GM21447 (cell line): ENCODE measurements at regions not wholly inside any gene's neighbourhood (a gene's known extent, or its start where the extent isn't known, plus 50 kb on each side); places are given as distances from the start of the nearest gene placed in this dataset.

Experiments
- ATAC-seq: cut with Tn5 transposase; IDR thresholded peaks from one replicate; pipeline ENCODE4 v1.9.1; 2021; ENCODE audit not compliant: unreplicated experiment

DNA sequence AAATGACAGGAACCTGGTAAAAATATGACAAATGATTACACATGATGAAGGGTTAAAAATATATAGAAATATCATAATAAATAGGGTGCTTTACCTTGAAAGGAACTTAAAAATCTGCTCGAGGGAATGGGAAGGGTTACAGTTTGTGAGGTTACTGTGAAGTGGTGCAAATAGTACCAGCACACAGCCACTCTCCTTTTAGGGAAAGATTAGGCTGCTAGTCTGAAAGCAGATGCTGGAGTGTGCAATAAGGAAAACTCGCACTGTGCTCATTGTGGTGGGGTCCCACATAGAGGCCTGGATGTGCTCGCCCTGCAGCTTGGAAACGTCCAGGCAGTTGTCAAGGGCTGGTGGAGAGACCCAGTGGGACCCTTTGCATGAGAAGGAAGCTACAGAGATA, 145.9 kb upstream of the TBX20 start:
- ATAC-seq = no peak

DNA sequence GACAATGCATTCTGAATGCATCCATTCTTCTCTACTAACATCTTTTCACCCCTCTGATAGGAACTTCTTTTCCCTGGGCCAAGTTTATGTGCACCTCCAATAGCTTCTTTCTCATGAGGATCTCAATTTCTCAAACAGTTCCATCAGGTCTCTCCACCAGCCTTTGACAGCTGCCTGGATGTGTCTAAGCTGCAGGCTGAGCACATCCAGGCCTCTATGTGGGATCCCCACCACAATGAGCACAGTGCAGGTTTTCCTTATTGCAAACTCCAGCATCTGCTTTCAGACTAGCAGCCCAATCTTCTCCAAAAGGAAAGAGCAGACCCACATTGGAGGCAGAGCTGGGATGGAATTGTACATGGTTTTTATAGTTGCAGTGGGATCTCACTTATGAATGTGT, 145.3 kb upstream of the TBX20 start:
- no peak for ATAC-seq

DNA sequence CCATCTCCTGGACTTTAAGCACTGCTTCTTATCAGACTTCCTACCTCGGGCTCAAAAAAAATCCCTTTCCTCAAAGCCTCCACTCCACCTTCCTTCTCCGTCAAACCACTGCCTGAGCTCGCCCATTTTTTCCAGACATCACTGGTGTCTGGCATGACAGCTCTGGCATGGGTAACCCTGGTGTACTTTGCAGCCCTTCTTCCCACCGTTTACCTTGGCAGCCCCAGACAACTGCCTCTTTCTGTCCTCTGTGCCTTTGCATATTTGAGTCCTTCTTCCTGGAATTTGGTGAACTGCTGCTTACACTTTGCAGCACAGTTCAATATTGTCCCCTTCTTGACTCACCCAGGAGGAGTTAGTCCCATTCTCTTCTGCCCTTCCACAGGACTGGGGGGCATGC, 144.6 kb upstream of the TBX20 start:
- no peak for ATAC-seq

DNA sequence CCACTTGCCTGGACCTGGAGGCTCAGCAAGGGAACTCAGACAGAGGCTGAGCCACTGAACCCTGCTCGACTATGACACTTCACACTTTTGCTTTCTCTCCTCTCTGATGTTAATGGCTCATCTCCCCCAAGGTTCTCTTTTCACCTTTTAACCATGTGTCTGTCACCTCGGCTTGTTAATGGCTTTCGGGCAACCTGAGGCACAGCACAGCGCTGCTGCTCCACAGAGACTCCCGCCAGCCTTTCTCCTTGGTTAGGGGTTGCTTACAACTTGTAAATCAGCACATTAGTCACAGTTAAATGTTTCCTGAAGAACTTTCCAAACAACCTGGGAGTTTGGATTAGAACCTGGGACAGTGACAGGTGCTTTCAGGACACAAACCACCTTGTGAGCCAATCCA, 136.2 kb upstream of the TBX20 start:
- no peak for ATAC-seq

DNA sequence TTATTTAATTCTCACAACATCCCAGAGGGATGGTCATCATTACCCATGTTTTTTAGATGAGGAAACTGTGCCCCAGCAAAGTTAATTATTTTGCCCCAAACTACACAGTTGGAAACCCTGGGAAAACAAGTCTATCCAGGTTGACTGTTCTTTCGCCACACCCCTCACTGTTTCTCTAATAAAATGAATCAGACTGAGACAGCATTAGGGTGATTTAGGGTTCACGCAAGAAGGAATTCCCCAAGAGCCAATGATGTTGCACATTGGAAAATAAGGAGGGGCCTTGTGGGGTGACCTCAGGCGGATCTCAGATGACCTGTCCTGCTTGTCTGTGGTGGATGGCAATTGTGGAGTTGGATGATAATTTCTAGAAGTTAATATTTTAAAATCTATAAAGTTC, 135.7 kb upstream of the TBX20 start:
- ATAC-seq = no peak

DNA sequence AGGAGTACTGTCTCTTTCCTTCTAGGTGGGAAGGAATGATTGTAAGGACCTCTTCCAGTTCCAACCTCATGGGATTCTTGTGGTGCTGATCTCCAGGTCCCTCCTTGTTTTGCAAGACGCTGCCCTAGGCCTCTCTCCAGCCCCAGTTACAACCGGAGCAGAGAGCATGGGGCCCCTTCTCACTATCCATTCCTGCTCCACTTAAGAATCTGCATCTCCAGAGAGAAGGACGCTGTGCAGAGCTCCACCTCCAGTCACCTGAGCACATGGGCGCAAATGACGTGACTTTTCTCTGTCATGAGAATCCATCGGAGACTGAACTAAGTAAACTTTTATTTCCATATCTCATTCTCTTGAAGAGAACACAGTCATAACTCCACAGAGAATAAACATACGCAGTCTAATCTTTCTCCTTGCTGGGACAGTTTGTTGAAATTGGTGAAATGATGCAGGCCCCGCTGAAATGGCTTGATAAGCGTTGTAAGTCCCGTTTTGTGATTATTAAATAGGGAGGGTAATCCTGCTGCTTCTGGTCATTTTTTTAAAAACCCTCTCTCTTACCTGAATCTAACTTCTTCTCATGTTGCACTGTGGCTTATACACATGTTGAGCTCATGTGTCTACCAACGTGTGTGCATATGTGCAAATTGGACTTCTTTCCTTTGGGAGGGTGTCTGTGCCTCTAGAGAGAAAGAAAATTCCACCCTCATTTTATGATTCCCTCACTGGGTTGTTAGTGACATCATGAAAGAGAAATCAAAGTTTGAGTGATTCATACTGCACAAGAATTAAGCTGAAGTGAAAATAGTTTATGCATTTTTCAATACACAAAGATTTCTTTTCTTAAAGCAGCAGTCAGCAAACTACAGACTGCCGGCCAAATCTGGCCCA, 133.2 kb upstream of the TBX20 start:
- no peak for ATAC-seq

GRCh38 chr7:35386082-35386815, 132.3 kb upstream of the TBX20 start:
- no peak for ATAC-seq

DNA sequence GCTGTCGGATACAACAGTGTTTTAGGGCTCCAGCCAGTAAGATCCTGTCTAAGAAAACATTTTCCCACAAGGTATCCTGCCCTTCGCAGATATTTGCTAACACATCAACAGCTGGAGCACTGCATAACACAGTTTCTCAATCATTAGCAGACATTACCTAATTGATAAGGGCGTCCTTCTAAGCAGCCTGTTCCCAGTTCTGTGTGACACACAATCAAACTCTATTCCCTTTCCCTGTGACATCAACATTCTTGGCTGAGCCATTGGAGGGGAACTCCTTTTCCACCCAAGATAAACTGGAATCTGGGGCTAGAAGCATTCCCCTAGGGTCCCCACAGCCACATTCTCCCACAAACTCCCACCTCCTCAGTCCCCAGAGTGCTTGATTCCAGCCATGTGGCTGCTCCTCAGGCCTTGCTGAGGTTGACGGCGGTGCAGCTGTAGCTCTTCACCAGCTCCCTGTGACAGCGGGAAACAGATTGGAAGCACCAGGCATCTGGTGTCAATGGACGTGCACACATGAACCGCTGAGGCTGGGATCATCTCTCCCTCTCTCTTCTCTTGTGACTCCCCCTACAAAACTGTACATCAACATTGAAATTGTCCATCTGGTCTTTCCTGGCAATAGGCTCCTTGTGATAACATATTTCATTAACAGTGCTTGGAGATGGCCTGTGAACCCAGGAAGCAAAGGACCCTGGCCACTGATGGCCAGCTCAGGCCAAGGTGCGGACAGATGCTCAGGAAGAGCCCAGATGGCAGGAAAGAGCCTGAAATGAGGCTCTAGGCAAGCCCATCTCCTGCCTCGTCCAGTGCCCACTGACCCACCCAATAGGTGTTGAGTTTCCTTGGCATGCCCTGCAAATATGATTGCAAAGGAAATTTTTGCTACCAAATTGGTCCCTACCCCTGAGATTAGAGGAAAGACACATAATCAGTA, 131.1 kb upstream of the TBX20 start:
- ATAC-seq = no peak

- no peak for ATAC-seq
Measured at GRCh38 chr7:35380739-35381224, 126.9 kb upstream of the TBX20 start.

GRCh38 chr7:35379481-35379880, 125.6 kb upstream of the TBX20 start:
- no peak for ATAC-seq

- no peak for ATAC-seq
Measured at GRCh38 chr7:35375516-35375915, 121.6 kb upstream of the TBX20 start.

DNA sequence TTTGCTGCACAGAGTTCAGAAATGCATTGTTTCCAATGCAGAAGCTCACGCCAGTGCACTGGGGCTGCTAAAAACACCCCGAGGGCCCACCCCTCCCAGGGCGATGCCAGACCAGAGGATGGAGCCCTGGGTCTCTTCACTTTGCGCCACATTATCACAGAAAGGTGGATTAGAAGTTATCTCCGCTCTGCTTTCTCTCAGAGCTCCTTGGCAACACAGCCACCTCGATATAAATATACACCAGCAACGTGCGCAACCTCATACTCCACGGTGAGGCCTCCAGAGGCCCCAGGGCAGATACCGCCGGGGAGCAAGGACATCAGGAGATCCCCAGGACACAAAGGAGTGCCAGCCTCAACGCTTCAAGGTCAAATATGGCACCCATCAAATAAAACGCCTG, 121.0 kb upstream of the TBX20 start:
- ATAC-seq = no peak

GRCh38 chr7:35371221-35371620, 117.3 kb upstream of the TBX20 start:
- no peak for ATAC-seq

DNA sequence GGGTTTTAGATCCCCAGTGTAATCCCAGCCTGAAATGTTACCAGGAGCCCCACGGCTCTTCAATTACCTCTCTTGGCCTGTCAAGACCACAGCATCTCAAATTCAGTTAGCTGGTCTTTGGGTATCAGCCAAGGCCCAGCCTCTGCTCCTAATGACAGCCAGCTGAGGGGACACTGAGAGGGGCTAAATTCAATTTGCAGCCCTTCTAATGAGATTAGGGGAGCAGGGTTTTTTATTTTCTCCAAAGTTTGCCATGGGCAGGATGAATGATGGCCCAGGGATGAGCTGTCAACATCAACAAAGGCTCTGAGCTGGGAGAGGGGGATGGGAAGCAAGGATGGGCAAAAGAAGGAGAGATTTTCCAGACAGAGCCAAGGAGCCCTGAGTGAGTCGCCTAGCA, 116.8 kb upstream of the TBX20 start:
- ATAC-seq = no peak

DNA sequence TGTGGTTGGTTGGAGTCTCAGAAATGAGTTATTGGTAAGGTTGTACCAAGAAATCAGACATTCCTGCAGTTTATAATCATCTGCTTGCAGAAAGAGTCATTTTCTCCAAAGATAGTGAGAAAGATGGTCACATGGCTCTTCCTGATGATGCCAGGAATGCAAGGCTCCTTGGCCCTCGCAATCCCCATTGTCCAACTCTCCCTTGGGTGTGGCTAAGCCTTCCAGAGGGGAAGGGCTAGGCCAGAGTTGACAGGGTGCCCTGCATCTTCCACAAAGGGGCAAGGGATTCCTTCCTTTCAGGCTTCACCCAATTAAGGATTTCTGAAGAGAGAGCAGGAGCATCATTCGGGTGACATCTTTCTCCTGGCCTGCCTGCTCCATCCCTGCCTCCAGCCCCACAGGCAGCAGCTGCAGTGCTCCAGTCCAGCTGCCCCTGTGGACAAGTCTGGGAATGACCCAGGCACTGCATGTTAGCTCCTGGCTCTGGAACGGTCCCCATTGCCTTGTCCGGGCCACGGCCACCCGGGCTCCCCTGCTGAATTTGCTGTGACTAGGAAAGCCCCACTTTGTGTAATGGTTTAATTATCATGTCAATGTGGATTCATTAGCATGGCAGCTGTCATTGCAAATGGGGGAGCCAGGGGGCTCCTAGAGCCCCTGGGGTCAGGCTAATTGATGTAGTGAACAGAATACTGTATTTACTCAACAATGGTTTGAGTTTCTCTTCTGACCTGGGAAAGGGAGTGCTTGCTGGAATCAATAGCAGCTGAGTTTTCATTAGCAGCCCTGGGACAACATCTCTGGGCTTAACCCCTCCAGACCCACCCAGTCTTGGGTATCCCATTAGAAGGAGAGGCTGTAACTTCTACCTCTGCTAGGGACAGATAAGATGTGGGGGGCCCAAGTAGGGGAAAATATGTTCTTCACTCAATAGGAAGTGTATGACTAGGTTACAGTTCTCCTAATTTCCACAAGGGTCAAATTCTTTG, 112.6 kb upstream of the TBX20 start:
- no peak for ATAC-seq

- no peak for ATAC-seq
Measured at GRCh38 chr7:35365523-35365922, 111.6 kb upstream of the TBX20 start.

DNA sequence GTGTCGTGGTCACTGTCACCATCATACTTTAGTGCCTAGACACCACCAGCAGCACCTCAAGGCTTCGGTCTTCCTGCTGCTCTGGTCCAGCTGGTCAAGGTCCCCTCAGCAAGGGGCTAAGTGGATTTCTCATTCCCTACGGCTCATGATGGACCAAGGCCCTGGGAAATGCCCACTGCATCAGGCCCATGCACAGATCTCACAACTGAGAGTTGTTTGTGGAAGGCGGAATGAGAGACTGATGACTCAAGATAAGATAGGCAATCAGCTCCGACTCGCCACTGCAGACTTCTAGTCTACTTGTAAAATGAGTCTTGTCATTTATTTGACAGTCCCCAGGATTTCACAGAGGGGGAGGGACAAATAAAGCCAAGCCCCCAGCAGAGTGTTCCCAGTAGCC, 108.4 kb upstream of the TBX20 start:
- ATAC-seq = no peak

DNA sequence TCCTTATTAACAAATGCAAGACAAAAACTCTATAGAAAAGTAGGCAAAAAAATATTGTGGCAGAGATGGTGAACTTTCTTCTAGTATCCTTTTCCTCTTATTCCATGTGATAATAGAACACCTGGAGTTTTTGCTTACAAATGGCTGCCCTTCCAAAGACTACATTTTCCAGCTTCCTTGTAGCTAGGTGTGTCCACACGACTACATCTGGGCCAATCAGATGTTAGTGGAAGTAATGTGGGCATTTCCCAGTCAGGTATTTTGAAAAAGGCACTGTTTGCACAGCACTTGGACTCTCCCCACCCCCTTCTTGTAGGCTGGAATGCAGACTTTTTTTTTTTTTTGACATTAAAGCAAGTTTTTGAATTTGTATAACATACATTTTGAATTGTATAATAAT, 105.5 kb upstream of the TBX20 start:
- ATAC-seq = no peak

GRCh38 chr7:35356495-35356894, 102.6 kb upstream of the TBX20 start:
- ATAC-seq = no peak

DNA sequence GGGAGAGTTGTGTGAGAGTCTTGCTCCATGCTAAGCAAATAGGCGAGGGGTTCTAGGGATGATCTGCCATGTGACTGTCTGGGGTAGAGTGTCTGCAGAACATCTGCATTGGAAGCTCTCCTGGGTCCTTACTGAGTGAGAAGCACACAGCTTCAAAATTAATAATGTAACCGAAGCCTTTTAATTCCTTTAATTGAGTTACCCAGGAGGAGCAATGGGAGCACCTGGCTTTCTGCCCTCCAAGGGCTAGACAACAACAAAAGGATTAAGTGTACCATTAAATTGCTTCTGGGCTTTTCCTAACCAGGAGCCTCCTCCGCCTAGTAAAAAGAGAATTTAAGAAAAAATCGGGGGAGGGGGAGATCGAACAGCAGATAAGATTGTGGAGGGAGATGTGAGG, 102.0 kb upstream of the TBX20 start:
- ATAC-seq = no peak
